ENCODE measurements at regions not wholly inside any gene's neighbourhood (a gene's known extent, or its start where the extent isn't known, plus 50 kb on each side); places are given as distances from the start of the nearest gene placed in this dataset.
"Not testable (repeated sequence)": the region's sequence is repeated elsewhere in the genome, so short reads cannot be mapped to it uniquely, and the experiment has no call there.

DNA sequence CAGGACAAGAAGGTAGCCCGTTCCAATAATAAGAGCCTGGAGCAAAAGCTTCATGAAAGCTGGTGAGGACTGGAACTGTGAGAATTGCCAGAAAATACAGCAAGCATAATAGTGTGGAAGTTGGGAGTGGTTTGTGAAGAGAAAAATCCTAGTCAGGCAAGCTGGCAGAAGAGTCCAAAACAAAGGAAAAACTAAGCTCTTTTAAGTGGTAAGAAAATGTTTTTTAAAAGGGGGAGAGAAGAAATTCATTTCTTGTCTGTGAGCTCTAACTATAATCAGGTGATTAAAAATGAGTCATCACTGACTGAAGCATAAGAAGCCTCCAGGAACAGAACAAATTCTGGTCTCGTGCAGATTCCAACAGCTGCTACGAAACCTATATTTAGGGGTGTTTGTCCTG is 102.6 kb downstream of the CAAP1 start:
- WGBS (ENCODE audit: insufficient coverage), result 100% methylated on average over 1 of the region's 3 CpGs
- CTCF ChIA-PET, result no interaction called here
- DNase-seq, result no peak
- H3K4me1 ChIP-seq (ENCODE audit: control extremely low read depth in 1 of 4, control insufficient read depth in 4 of 4, insufficient read depth in 4 of 4, low read length in 3 of 4), result no peaks in the 10 kb centered on the region
- no peaks in the 10 kb centered on the region for H3K9me3 ChIP-seq (ENCODE audit: control extremely low read depth in 1 of 5, control insufficient read depth in 4 of 5, insufficient read depth in 2 of 5, low read depth in 1 of 5, low read length in 4 of 5)
- H3K27ac ChIP-seq (ENCODE audit: insufficient read depth in 1 of 2, low read depth in 1 of 2, low read length in 2 of 2, poor library complexity in 1 of 2, severe bottlenecking in 2 of 2), result no peak overlapping the region
- POLR2A ChIA-PET, result no interaction called here
- H3K27me3 ChIP-seq (replicated peaks in 2 of 5; ENCODE audit: control insufficient read depth in 4 of 5, insufficient read depth in 5 of 5, low read length in 4 of 5), result peaks cover 0 to 2% (median 0%) of the 10 kb centered on the region in 5 experiments
- H3K4me3 ChIP-seq (ENCODE audit: control insufficient read depth in 1 of 7, extremely low read depth in 1 of 7, insufficient read depth in 4 of 7, low read depth in 2 of 7, low read length in 6 of 7), result no peak overlapping the region
- H3K36me3 ChIP-seq (ENCODE audit: control insufficient read depth in 4 of 4, insufficient read depth in 4 of 4, low read length in 3 of 4), result no peaks in the 10 kb centered on the region

DNA sequence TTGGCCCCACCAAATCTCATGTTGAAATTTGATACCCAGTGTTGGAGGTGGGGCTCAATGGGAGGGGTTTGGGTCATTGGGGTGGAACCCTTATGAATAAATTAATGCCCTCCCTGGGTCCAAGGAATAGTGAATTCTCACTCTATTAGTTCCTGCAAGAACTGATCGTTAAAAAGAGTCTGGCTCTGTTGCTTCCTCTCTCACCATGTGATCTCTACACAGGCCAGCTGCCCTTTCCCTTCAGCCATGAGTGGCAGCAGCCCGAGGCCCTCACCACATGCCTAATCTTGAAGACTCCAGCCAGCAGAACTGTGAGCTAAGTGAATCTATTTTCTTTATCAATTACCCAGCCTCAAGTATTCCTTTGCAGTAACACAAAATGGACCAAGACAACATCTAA is 106.0 kb downstream of the CAAP1 start:
- Histone ChIP-seq H3K27me3 (replicated peaks in 2 of 5; ENCODE audit: control insufficient read depth in 4 of 5, insufficient read depth in 5 of 5, low read length in 4 of 5) (peaks cover 0 to 3% (median 0%) of the 10 kb centered on the region in 5 experiments), H3K4me3 (ENCODE audit: control insufficient read depth in 1 of 7, extremely low read depth in 1 of 7, insufficient read depth in 4 of 7, low read depth in 2 of 7, low read length in 6 of 7) (no peak overlapping the region), H3K27ac (ENCODE audit: insufficient read depth in 1 of 2, low read depth in 1 of 2, low read length in 2 of 2, poor library complexity in 1 of 2, severe bottlenecking in 2 of 2) (no peak overlapping the region), H3K9me3 (ENCODE audit: control extremely low read depth in 1 of 5, control insufficient read depth in 4 of 5, insufficient read depth in 2 of 5, low read depth in 1 of 5, low read length in 4 of 5) (no peaks in the 10 kb centered on the region), H3K4me1 (ENCODE audit: control extremely low read depth in 1 of 4, control insufficient read depth in 4 of 4, insufficient read depth in 4 of 4, low read length in 3 of 4) (no peaks in the 10 kb centered on the region), H3K36me3 (ENCODE audit: control insufficient read depth in 4 of 4, insufficient read depth in 4 of 4, low read length in 3 of 4) (no peaks in the 10 kb centered on the region)
- ChIA-PET CTCF (no interaction called here), POLR2A (no interaction called here)
- no peak for DNase-seq
- WGBS (ENCODE audit: insufficient coverage), result 49% methylated on average over 2 of the region's 2 CpGs

DNA sequence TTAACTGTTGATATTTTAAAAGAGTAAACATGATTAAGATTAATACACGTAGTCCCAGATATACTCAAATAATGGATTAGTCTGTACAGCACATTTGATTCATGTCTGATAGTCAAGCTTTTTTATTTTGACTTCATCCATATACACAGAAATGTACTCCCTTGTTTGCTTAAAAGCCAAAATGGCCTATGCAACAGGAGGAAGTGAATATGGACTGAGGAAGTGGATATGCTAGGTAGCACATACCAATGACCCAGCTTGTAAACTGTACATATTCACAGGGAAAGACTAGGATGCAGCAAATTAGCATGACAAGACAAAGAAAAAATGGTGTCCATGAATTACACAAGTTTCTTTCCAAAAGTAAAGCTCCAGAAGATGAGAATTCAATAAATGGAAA is 109.7 kb downstream of the CAAP1 start:
- ChIA-PET CTCF (no interaction called here), POLR2A (no interaction called here)
- no peaks in the 10 kb centered on the region for H3K4me1 ChIP-seq (ENCODE audit: control extremely low read depth in 1 of 4, control insufficient read depth in 4 of 4, insufficient read depth in 4 of 4, low read length in 3 of 4)
- no peak overlapping the region for H3K27ac ChIP-seq (ENCODE audit: insufficient read depth in 1 of 2, low read depth in 1 of 2, low read length in 2 of 2, poor library complexity in 1 of 2, severe bottlenecking in 2 of 2)
- no peak for DNase-seq
- no peak overlapping the region for H3K4me3 ChIP-seq (ENCODE audit: control insufficient read depth in 1 of 7, extremely low read depth in 1 of 7, insufficient read depth in 4 of 7, low read depth in 2 of 7, low read length in 6 of 7)
- no CpG with 5 or more reads among the region's 1 CpG for WGBS (ENCODE audit: insufficient coverage)
- no peaks in the 10 kb centered on the region for H3K36me3 ChIP-seq (ENCODE audit: control insufficient read depth in 4 of 4, insufficient read depth in 4 of 4, low read length in 3 of 4)
- no peaks in the 10 kb centered on the region for H3K9me3 ChIP-seq (ENCODE audit: control extremely low read depth in 1 of 5, control insufficient read depth in 4 of 5, insufficient read depth in 2 of 5, low read depth in 1 of 5, low read length in 4 of 5)
- peaks cover 0 to 3% (median 0%) of the 10 kb centered on the region in 5 experiments for H3K27me3 ChIP-seq (replicated peaks in 2 of 5; ENCODE audit: control insufficient read depth in 4 of 5, insufficient read depth in 5 of 5, low read length in 4 of 5)

DNA sequence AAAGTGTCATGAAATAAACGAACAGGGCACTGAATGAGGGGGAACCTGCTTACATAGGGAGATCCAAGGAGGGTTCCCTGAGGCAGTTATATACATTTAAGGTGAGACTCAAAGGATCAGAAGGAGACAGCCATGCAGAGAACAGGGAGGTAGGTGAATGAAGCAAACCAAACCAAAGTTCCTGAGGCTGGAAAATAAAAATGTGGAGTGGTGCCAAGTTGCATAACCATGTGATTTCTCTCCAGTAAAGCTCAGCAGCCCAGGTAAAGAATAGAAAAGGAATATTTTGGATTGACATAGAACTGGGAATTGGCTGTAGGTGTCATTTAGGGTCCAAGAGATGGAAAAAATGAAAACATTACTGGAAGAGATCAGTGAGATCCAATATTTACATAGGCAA is 110.7 kb downstream of the CAAP1 start:
- WGBS (ENCODE audit: insufficient coverage), result 0% methylated on average over 1 of the region's 1 CpG

DNA sequence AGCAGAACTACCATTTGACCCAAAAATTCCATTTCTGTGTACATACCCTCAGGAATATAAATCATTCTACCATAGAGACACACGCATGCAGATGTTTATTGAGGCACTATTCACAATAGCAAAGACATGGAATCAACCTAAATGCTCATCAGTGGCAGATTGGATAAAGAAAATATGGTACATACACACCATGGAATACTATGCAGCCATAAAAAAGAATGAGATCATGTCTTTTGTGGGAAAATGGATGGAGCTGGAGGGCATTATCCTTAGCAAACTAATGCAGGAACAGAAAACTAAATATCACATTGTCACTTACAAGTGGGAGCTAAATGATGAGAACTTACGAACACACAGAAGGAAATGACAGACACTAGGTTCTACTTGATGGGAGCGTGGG is 112.3 kb downstream of the CAAP1 start:
- H3K4me1 ChIP-seq (ENCODE audit: control extremely low read depth in 1 of 4, control insufficient read depth in 4 of 4, insufficient read depth in 4 of 4, low read length in 3 of 4); POLR2A ChIA-PET; CTCF ChIA-PET; H3K27me3 ChIP-seq (replicated peaks in 2 of 5; ENCODE audit: control insufficient read depth in 4 of 5, insufficient read depth in 5 of 5, low read length in 4 of 5); H3K9me3 ChIP-seq (ENCODE audit: control extremely low read depth in 1 of 5, control insufficient read depth in 4 of 5, insufficient read depth in 2 of 5, low read depth in 1 of 5, low read length in 4 of 5); H3K27ac ChIP-seq (ENCODE audit: insufficient read depth in 1 of 2, low read depth in 1 of 2, low read length in 2 of 2, poor library complexity in 1 of 2, severe bottlenecking in 2 of 2); H3K4me3 ChIP-seq (ENCODE audit: control insufficient read depth in 1 of 7, extremely low read depth in 1 of 7, insufficient read depth in 4 of 7, low read depth in 2 of 7, low read length in 6 of 7); H3K36me3 ChIP-seq (ENCODE audit: control insufficient read depth in 4 of 4, insufficient read depth in 4 of 4, low read length in 3 of 4); DNase-seq: not testable (repeated sequence)
- WGBS (ENCODE audit: insufficient coverage), result 100% methylated on average over 2 of the region's 3 CpGs

More for the DNA sequence above, 110.7 kb downstream of the CAAP1 start:
- Histone ChIP-seq H3K36me3 (ENCODE audit: control insufficient read depth in 4 of 4, insufficient read depth in 4 of 4, low read length in 3 of 4) (no peaks in the 10 kb centered on the region), H3K27ac (ENCODE audit: insufficient read depth in 1 of 2, low read depth in 1 of 2, low read length in 2 of 2, poor library complexity in 1 of 2, severe bottlenecking in 2 of 2) (no peak overlapping the region), H3K4me1 (ENCODE audit: control extremely low read depth in 1 of 4, control insufficient read depth in 4 of 4, insufficient read depth in 4 of 4, low read length in 3 of 4) (no peaks in the 10 kb centered on the region), H3K9me3 (ENCODE audit: control extremely low read depth in 1 of 5, control insufficient read depth in 4 of 5, insufficient read depth in 2 of 5, low read depth in 1 of 5, low read length in 4 of 5) (no peaks in the 10 kb centered on the region), H3K27me3 (replicated peaks in 2 of 5; ENCODE audit: control insufficient read depth in 4 of 5, insufficient read depth in 5 of 5, low read length in 4 of 5) (peaks cover 0 to 3% (median 0%) of the 10 kb centered on the region in 5 experiments), H3K4me3 (ENCODE audit: control insufficient read depth in 1 of 7, extremely low read depth in 1 of 7, insufficient read depth in 4 of 7, low read depth in 2 of 7, low read length in 6 of 7) (no peak overlapping the region)
- DNase-seq, result no peak
- POLR2A ChIA-PET, result no interaction called here
- CTCF ChIA-PET, result no interaction called here

DNA sequence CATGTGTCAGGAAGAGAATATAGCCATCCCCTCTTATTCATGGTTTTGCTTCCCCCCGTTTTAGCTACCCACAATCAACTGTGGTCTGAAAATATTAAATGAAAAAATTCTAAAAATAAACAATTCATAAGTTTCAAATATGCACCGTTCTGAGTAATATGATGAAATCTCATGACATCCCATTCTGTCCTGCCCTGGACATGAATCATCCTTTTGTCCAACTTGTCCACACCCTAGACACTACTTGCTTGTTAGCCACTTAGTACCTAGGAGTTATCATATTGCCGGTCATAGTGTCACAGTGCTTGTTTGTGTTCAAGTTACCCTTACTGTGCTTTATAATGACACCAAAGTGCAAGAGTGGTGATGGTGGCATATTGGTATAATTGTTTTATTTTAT is 113.5 kb downstream of the CAAP1 start:
- H3K9me3 ChIP-seq (ENCODE audit: control extremely low read depth in 1 of 5, control insufficient read depth in 4 of 5, insufficient read depth in 2 of 5, low read depth in 1 of 5, low read length in 4 of 5), result no peaks in the 10 kb centered on the region
- CTCF ChIA-PET, result no interaction called here
- 100% methylated on average over 2 of the region's 3 CpGs for WGBS (ENCODE audit: insufficient coverage)

DNA sequence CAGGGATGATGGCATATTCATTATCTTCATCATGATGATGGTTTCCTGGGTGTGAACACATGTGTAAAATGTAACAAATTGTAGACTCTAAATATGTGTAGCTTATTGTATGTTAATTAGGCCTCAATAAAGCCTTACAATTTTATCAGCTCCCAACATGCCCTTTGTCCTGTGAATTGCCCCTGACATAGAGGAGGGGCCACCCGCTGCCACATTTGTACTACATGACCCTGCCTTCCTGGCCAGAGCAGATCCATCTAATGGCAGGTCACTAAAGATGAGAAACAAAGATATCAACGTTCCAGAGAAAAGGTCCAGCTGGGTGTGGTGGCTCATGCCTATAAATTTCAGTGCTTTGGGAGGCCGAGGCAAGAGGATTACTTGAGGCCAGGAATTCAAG is 117.2 kb downstream of the CAAP1 start:
- H3K27me3 ChIP-seq (replicated peaks in 2 of 5; ENCODE audit: control insufficient read depth in 4 of 5, insufficient read depth in 5 of 5, low read length in 4 of 5), result no peaks in the 10 kb centered on the region
- 92% methylated on average over 3 of the region's 3 CpGs for WGBS (ENCODE audit: insufficient coverage)
- ChIA-PET POLR2A (no interaction called here), CTCF (interaction anchor here (0.9 kb wide), 1 partner anchor 48 kb away, joined by 4 read pairs; no protein-coding TSS in a partner anchor)
- H3K27ac ChIP-seq (ENCODE audit: insufficient read depth in 1 of 2, low read depth in 1 of 2, low read length in 2 of 2, poor library complexity in 1 of 2, severe bottlenecking in 2 of 2), result no peak overlapping the region
- DNase-seq, result no peak
- no peaks in the 10 kb centered on the region for H3K36me3 ChIP-seq (ENCODE audit: control insufficient read depth in 4 of 4, insufficient read depth in 4 of 4, low read length in 3 of 4)
- H3K4me3 ChIP-seq (ENCODE audit: control insufficient read depth in 1 of 7, extremely low read depth in 1 of 7, insufficient read depth in 4 of 7, low read depth in 2 of 7, low read length in 6 of 7), result no peak overlapping the region
- H3K9me3 ChIP-seq (ENCODE audit: control extremely low read depth in 1 of 5, control insufficient read depth in 4 of 5, insufficient read depth in 2 of 5, low read depth in 1 of 5, low read length in 4 of 5), result no peaks in the 10 kb centered on the region
- no peaks in the 10 kb centered on the region for H3K4me1 ChIP-seq (ENCODE audit: control extremely low read depth in 1 of 4, control insufficient read depth in 4 of 4, insufficient read depth in 4 of 4, low read length in 3 of 4)

More for the DNA sequence above, 113.5 kb downstream of the CAAP1 start:
- H3K27me3 ChIP-seq (replicated peaks in 2 of 5; ENCODE audit: control insufficient read depth in 4 of 5, insufficient read depth in 5 of 5, low read length in 4 of 5), result peaks cover 0 to 3% (median 0%) of the 10 kb centered on the region in 5 experiments
- H3K36me3 ChIP-seq (ENCODE audit: control insufficient read depth in 4 of 4, insufficient read depth in 4 of 4, low read length in 3 of 4), result no peaks in the 10 kb centered on the region
- H3K27ac ChIP-seq (ENCODE audit: insufficient read depth in 1 of 2, low read depth in 1 of 2, low read length in 2 of 2, poor library complexity in 1 of 2, severe bottlenecking in 2 of 2), result no peak overlapping the region
- no peaks in the 10 kb centered on the region for H3K4me1 ChIP-seq (ENCODE audit: control extremely low read depth in 1 of 4, control insufficient read depth in 4 of 4, insufficient read depth in 4 of 4, low read length in 3 of 4)
- no peak overlapping the region for H3K4me3 ChIP-seq (ENCODE audit: control insufficient read depth in 1 of 7, extremely low read depth in 1 of 7, insufficient read depth in 4 of 7, low read depth in 2 of 7, low read length in 6 of 7)
- POLR2A ChIA-PET, result no interaction called here
- DNase-seq, result no peak

Measured in common myeloid progenitor, CD34-positive (primary cell).